Heart left ventricle (tissue), 13 donors: ENCODE measurements at regions not wholly inside any gene's neighbourhood (a gene's known extent, or its start where the extent isn't known, plus 50 kb on each side); places are given as distances from the start of the nearest gene placed in this dataset.

Source experiments
- POLR2A ChIP-seq, 2 donors: fragments of 450-650 bp; IDR thresholded peaks; one replicate each; pipeline ENCODE4 v1.6.1; 2017; ENCODE audit warnings: antibody characterized with exemption in 2 of 2, mild to moderate bottlenecking in 2 of 2, moderate library complexity in 2 of 2
- TF ChIP-seq, protein P1 (sequence below), 12 donors: fragments of 200-600 bp; sonication (generic) in 4 of 12; IDR thresholded peaks; one replicate each; pipeline versions ENCODE4 v1.5.0 to v1.8.0; 2018 to 2022; ENCODE audit warnings: antibody characterized with exemption in 12 of 12, mild to moderate bottlenecking in 5 of 12
- donor health status: ischemic (EF 13 %, LVEDD 7.1; RV severe dilation, severe dysfunction).
- donor health status: DM: no; HTN: yes; CAD: no.
- donor health status: DM: no; HTN: no; CAD: no.
- donor health status: ischemic (EF 25% LVEDD 6.9; RV normal size, moderate dysfunction).
- donor health status: ischemic (EF 25% LVEDD 5.7; RV mildly dilated, moderate dysfunction).
- donor health status: ischemic (EF 35%, LVEDD 5.7; RV mildly dilated, moderate dysfunction).
- donor health status: nonischemic (EF 11% LVEDD 7.7; RV severe dilation, severe dysfunction).
- donor health status: DM: yes; HTN: yes; CAD: no.
- donor health status: PGD.
- donor health status: ischemic (EF 29% LVEDD 5.4; RV normal size, mild dysfunction).
- donor health status: nonischemic (EF 23%, LVEDD 6.1; RV moderate dilation, normal function).

DNA sequence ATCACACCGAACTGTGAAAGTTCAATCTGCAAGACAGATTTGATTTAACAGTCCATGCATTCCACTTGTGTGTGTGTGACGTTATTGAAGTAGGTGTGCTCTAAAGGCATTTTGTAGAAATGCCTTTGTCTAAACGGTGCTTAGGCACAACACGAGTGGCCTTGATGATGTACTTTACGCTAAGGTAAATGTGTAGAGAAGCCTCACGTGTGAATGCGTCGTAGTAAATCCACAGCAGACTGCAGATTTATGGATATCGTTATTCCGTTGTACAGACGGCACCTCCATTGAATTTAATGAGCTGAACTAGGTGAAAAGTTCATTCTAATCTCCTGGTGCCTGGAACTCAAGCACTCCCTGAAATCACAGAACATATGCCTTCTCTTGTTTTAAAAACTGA lies 202.8 kb upstream of the STXBP6 start:
- TF ChIP-seq, protein P1, sequence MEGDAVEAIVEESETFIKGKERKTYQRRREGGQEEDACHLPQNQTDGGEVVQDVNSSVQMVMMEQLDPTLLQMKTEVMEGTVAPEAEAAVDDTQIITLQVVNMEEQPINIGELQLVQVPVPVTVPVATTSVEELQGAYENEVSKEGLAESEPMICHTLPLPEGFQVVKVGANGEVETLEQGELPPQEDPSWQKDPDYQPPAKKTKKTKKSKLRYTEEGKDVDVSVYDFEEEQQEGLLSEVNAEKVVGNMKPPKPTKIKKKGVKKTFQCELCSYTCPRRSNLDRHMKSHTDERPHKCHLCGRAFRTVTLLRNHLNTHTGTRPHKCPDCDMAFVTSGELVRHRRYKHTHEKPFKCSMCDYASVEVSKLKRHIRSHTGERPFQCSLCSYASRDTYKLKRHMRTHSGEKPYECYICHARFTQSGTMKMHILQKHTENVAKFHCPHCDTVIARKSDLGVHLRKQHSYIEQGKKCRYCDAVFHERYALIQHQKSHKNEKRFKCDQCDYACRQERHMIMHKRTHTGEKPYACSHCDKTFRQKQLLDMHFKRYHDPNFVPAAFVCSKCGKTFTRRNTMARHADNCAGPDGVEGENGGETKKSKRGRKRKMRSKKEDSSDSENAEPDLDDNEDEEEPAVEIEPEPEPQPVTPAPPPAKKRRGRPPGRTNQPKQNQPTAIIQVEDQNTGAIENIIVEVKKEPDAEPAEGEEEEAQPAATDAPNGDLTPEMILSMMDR (IDR thresholded peaks at IDR 0.05) = no peak
- no peak for TF ChIP-seq POLR2A (IDR thresholded peaks at IDR 0.05)
